ENCODE measurements at regions not wholly inside any gene's neighbourhood (a gene's known extent, or its start where the extent isn't known, plus 50 kb on each side); places are given as distances from the start of the nearest gene placed in this dataset.

DNA sequence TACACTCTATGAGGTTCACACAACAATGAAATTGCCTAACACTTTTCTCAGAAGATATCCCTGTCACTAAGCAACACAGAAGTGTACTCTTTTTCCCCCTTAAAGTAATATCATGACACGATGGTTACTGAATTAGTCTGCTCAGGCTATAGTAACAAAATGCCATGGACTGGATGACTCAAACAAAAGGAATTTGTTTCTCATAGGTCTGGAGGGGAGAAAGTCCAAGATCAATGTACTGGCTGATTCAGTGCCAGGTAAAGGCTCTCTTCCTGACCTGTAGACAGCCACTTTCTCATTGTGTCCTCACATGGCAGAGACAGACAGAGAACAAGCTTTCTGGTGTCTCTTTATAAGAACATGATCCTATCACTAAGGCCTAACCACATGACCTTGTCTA is 211.9 kb downstream of the RBM43 start:
- TF ChIP-seq, protein P1, sequence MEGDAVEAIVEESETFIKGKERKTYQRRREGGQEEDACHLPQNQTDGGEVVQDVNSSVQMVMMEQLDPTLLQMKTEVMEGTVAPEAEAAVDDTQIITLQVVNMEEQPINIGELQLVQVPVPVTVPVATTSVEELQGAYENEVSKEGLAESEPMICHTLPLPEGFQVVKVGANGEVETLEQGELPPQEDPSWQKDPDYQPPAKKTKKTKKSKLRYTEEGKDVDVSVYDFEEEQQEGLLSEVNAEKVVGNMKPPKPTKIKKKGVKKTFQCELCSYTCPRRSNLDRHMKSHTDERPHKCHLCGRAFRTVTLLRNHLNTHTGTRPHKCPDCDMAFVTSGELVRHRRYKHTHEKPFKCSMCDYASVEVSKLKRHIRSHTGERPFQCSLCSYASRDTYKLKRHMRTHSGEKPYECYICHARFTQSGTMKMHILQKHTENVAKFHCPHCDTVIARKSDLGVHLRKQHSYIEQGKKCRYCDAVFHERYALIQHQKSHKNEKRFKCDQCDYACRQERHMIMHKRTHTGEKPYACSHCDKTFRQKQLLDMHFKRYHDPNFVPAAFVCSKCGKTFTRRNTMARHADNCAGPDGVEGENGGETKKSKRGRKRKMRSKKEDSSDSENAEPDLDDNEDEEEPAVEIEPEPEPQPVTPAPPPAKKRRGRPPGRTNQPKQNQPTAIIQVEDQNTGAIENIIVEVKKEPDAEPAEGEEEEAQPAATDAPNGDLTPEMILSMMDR (IDR thresholded peaks at IDR 0.05; ENCODE audit: low read depth, low read length): no peak
- TF ChIP-seq POLR2A (IDR thresholded peaks at IDR 0.05; ENCODE audit: extremely low read depth, insufficient read length) (no peak), MYC (IDR thresholded peaks at IDR 0.05; ENCODE audit: low read depth, low read length) (no peak)
- TF ChIP-seq, protein P2, sequence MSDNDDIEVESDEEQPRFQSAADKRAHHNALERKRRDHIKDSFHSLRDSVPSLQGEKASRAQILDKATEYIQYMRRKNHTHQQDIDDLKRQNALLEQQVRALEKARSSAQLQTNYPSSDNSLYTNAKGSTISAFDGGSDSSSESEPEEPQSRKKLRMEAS (IDR thresholded peaks at IDR 0.05; ENCODE audit: low read depth, low read length): no peak

All from NB4 (cell line).